ENCODE measurements at regions not wholly inside any gene's neighbourhood (a gene's known extent, or its start where the extent isn't known, plus 50 kb on each side); places are given as distances from the start of the nearest gene placed in this dataset.

GRCh38 chr16:85984947-85985451 is 86.0 kb downstream of the IRF8 start:
- 81% methylated on average over 14 to 20 of the region's 20 CpGs for WGBS, 2 experiments (ENCODE audit: insufficient coverage in 1 of 2, insufficient read length in 1 of 2)
- Histone ChIP-seq H3K27ac (ENCODE audit: low read depth, low read length) (peak overlapping the region; percentile 49), H3K4me1 (ENCODE audit: control insufficient read depth, insufficient read depth, low read length) (no peaks in the 10 kb centered on the region), H3K36me3 (ENCODE audit: control insufficient read depth, insufficient read depth, low read length) (no peaks in the 10 kb centered on the region), H3K27me3 (ENCODE audit: control insufficient read depth, insufficient read depth, low read length, poor library complexity, severe bottlenecking) (no peaks in the 10 kb centered on the region), H3K9ac (ENCODE audit: extremely low read depth, low read length, poor library complexity, severe bottlenecking) (no peak overlapping the region), H3K9me3 (ENCODE audit: control insufficient read depth, low read length) (no peaks in the 10 kb centered on the region), H3K4me3 (ENCODE audit: low read length) (no peak overlapping the region)
- peak; percentile 30 for DNase-seq
- no peaks in the 10 kb centered on the region for H3K9me3 Mint-ChIP-seq
- TF ChIP-seq CTCF (conservative IDR thresholded peaks at IDR 0.05): no peak
- H3K36me3 Mint-ChIP-seq (ENCODE audit: low read depth): no peaks in the 10 kb centered on the region
- H3K27me3 Mint-ChIP-seq (ENCODE audit: insufficient read depth): peaks cover 3% of the 10 kb centered on the region
- H3K4me3 Mint-ChIP-seq: no peak overlapping the region
- H3K27ac Mint-ChIP-seq: no peak overlapping the region
- no peaks in the 10 kb centered on the region for H3K4me1 Mint-ChIP-seq

GRCh38 chr16:85986931-85987749 is 88.2 kb downstream of the IRF8 start:
- Histone ChIP-seq H3K36me3 (ENCODE audit: control insufficient read depth, insufficient read depth, low read length) (no peaks in the 10 kb centered on the region), H3K27ac (ENCODE audit: low read depth, low read length) (no peak overlapping the region), H3K4me1 (ENCODE audit: control insufficient read depth, insufficient read depth, low read length) (no peaks in the 10 kb centered on the region), H3K27me3 (ENCODE audit: control insufficient read depth, insufficient read depth, low read length, poor library complexity, severe bottlenecking) (no peaks in the 10 kb centered on the region), H3K9me3 (ENCODE audit: control insufficient read depth, low read length) (no peaks in the 10 kb centered on the region), H3K9ac (ENCODE audit: extremely low read depth, low read length, poor library complexity, severe bottlenecking) (no peak overlapping the region), H3K4me3 (ENCODE audit: low read length) (no peak overlapping the region)
- H3K36me3 Mint-ChIP-seq (ENCODE audit: low read depth): no peaks in the 10 kb centered on the region
- peak; percentile 64 for TF ChIP-seq CTCF (conservative IDR thresholded peaks at IDR 0.05)
- H3K27ac Mint-ChIP-seq: no peak overlapping the region
- H3K27me3 Mint-ChIP-seq (ENCODE audit: insufficient read depth): peaks cover 3% of the 10 kb centered on the region
- no peak overlapping the region for H3K4me3 Mint-ChIP-seq
- WGBS, 2 experiments (ENCODE audit: insufficient coverage in 1 of 2, insufficient read length in 1 of 2): 85 to 100% methylated on average over 5 to 9 of the region's 12 CpGs
- peak; percentile 87 for DNase-seq
- no peaks in the 10 kb centered on the region for H3K9me3 Mint-ChIP-seq
- peaks cover 5% of the 10 kb centered on the region for H3K4me1 Mint-ChIP-seq

- no peak overlapping the region for H3K4me3 Mint-ChIP-seq
- WGBS, 2 experiments (ENCODE audit: insufficient coverage in 1 of 2, insufficient read length in 1 of 2): 49% methylated on average over 2 of the region's 5 CpGs; no CpG with 5 or more reads in 1 of the 2 experiments
- no peaks in the 10 kb centered on the region for H3K4me1 ChIP-seq (ENCODE audit: control insufficient read depth, insufficient read depth, low read length)
- no peaks in the 10 kb centered on the region for H3K9me3 ChIP-seq (ENCODE audit: control insufficient read depth, low read length)
- peaks cover 3% of the 10 kb centered on the region for H3K27me3 Mint-ChIP-seq (ENCODE audit: insufficient read depth)
- H3K36me3 ChIP-seq (ENCODE audit: control insufficient read depth, insufficient read depth, low read length): no peaks in the 10 kb centered on the region
- no peak overlapping the region for H3K4me3 ChIP-seq (ENCODE audit: low read length)
- DNase-seq: no peak
- H3K36me3 Mint-ChIP-seq (ENCODE audit: low read depth): no peaks in the 10 kb centered on the region
- no peak for TF ChIP-seq CTCF (conservative IDR thresholded peaks at IDR 0.05)
- no peaks in the 10 kb centered on the region for H3K9me3 Mint-ChIP-seq
- no peak overlapping the region for H3K9ac ChIP-seq (ENCODE audit: extremely low read depth, low read length, poor library complexity, severe bottlenecking)
- peaks cover 5% of the 10 kb centered on the region for H3K4me1 Mint-ChIP-seq
- H3K27me3 ChIP-seq (ENCODE audit: control insufficient read depth, insufficient read depth, low read length, poor library complexity, severe bottlenecking): no peaks in the 10 kb centered on the region
- H3K27ac Mint-ChIP-seq: no peak overlapping the region
- no peak overlapping the region for H3K27ac ChIP-seq (ENCODE audit: low read depth, low read length)
Measured at GRCh38 chr16:85987750-85988078, 88.8 kb downstream of the IRF8 start.

Data from endodermal cell (in vitro differentiated cells).